IMR-90 (cell line): ENCODE measurements at regions not wholly inside any gene's neighbourhood (a gene's known extent, or its start where the extent isn't known, plus 50 kb on each side); places are given as distances from the start of the nearest gene placed in this dataset.

ENCODE experiments used
- ATAC-seq: fragments of 200-7000 bp; cut with Tn5 transposase; 2 replicates; pipeline ENCODE4 v1.9.1; 2020; ENCODE audit warnings: low read depth, mild to moderate bottlenecking, moderate library complexity
- BruUV-seq: library from RNA; stranded (reverse); fragments of 400-500 nt; replicated peaks from 2 replicates; lab custom pipeline; 2021; lab: Mats Ljungman, UMichigan
- CTCF ChIA-PET: fragments of 300-600 bp; formaldehyde crosslinking; extraction: SDS; loops from one replicate; lab custom pipeline; 2021; ENCODE audit warnings: antibody characterized with exemption; lab: Yijun Ruan, JAX
- POLR2A ChIA-PET: fragments of 300-600 bp; sonication (Branson Sonifier 250); formaldehyde crosslinking; loops from one replicate; lab custom pipeline; 2022; ENCODE audit warnings: antibody characterized with exemption; ENCODE audit not compliant: unreplicated experiment; lab: Charles Lee
- DNase-seq: peaks from one replicate; pipeline ENCODE4 v3.0.0; 2013
- H2AFZ ChIP-seq: replicated peaks from 2 replicates; pipeline ENCODE3; 2013; ENCODE audit warnings: low read length, mild to moderate bottlenecking; ENCODE audit not compliant: poor library complexity
- H2AK5ac ChIP-seq: 2 replicates; pipeline ENCODE4 v1.6.1; 2013; ENCODE audit warnings: low read depth, low read length, inconsistent platforms
- H2AK9ac ChIP-seq: replicated peaks from 2 replicates; pipeline ENCODE3; 2013; ENCODE audit warnings: mild to moderate bottlenecking, low read depth, low read length, moderate library complexity; ENCODE audit not compliant: poor library complexity
- H2BK120ac ChIP-seq: 2 replicates; pipeline ENCODE4 v1.6.1; 2013; ENCODE audit warnings: low read depth, low read length, inconsistent platforms
- H2BK15ac ChIP-seq: 3 replicates; pipeline ENCODE4 v1.6.1; 2013; ENCODE audit warnings: low read depth, low read length, inconsistent platforms
- H2BK20ac ChIP-seq: 2 replicates; pipeline ENCODE4 v1.6.1; 2013; ENCODE audit warnings: low read depth, mild to moderate bottlenecking, inconsistent platforms, low read length, moderate library complexity
- H2BK5ac ChIP-seq: 2 replicates; pipeline ENCODE4 v1.6.1; 2013; ENCODE audit warnings: mild to moderate bottlenecking, low read depth, low read length, inconsistent platforms; ENCODE audit not compliant: poor library complexity, severe bottlenecking
- H3K14ac ChIP-seq: replicated peaks from 2 replicates; pipeline ENCODE4 v1.6.1; 2013; ENCODE audit warnings: low read depth, low read length, inconsistent platforms
- H3K18ac ChIP-seq: 2 replicates; pipeline ENCODE4 v1.6.1; 2013; ENCODE audit warnings: low read depth, low read length, control low read depth
- H3K23ac ChIP-seq: 2 replicates; pipeline ENCODE4 v1.6.1; 2013; ENCODE audit warnings: low read depth, low read length, inconsistent platforms
- H3K27ac ChIP-seq: 2 replicates; pipeline ENCODE4 v1.5.1; 2013; ENCODE audit warnings: mild to moderate bottlenecking, control low read depth, low read length; ENCODE audit not compliant: insufficient read depth
- H3K27me3 ChIP-seq: 2 replicates; pipeline ENCODE4 v1.6.1; 2013; ENCODE audit warnings: low read length; ENCODE audit not compliant: control insufficient read depth, insufficient read depth
- H3K36me3 ChIP-seq: 2 replicates; pipeline ENCODE4 v1.6.1; 2013; ENCODE audit warnings: low read length, mixed read lengths; ENCODE audit not compliant: control insufficient read depth, insufficient read depth
- H3K4ac ChIP-seq: 2 replicates; pipeline ENCODE4 v1.6.1; 2013; ENCODE audit warnings: low read depth, low read length, inconsistent platforms
- H3K4me1 ChIP-seq: 2 replicates; pipeline ENCODE4 v1.6.1; 2013; ENCODE audit warnings: low read length, mixed read lengths; ENCODE audit not compliant: control insufficient read depth, insufficient read depth
- H3K4me2 ChIP-seq: 2 replicates; pipeline ENCODE4 v1.6.1; 2013; ENCODE audit warnings: low read depth, mild to moderate bottlenecking, control low read depth, low read length, moderate library complexity
- H3K4me3 ChIP-seq: 2 replicates; pipeline ENCODE4 v1.5.1; 2013; ENCODE audit warnings: low read depth, mild to moderate bottlenecking, control low read depth, low read length, moderate library complexity; ENCODE audit not compliant: insufficient read depth
- H3K56ac ChIP-seq: 2 replicates; pipeline ENCODE4 v1.6.1; 2013; ENCODE audit warnings: low read length, inconsistent platforms; ENCODE audit not compliant: insufficient read depth; ENCODE audit errors: extremely low read depth
- H3K79me1 ChIP-seq, 2 experiments: 2 replicates each; pipeline ENCODE4 v1.6.1; 2013; ENCODE audit warnings: low read length in 2 of 2, inconsistent platforms in 1 of 2, low read depth in 1 of 2
- H3K9ac ChIP-seq: 2 replicates; pipeline ENCODE4 v1.6.1; 2013; ENCODE audit warnings: low read depth, low read length, control low read depth
- H3K9me1 ChIP-seq: 2 replicates; pipeline ENCODE4 v1.6.1; 2013; ENCODE audit warnings: low read length, inconsistent platforms; ENCODE audit not compliant: insufficient read depth
- H3K9me3 ChIP-seq: 2 replicates; pipeline ENCODE4 v1.6.1; 2013; ENCODE audit warnings: low read length; ENCODE audit not compliant: control insufficient read depth, insufficient read depth
- H4K20me1 ChIP-seq: 2 replicates; pipeline ENCODE4 v1.6.1; 2013; ENCODE audit warnings: low read length, inconsistent platforms; ENCODE audit not compliant: insufficient read depth
- H4K5ac ChIP-seq: 2 replicates; pipeline ENCODE4 v1.6.1; 2013; ENCODE audit warnings: mild to moderate bottlenecking, low read depth, low read length, control low read depth
- H4K8ac ChIP-seq, 2 experiments: 2 replicates each; pipeline ENCODE4 v1.6.1; 2013; ENCODE audit warnings: low read depth in 2 of 2, low read length in 2 of 2, control low read depth in 1 of 2, inconsistent platforms in 1 of 2
- H4K91ac ChIP-seq: 2 replicates; pipeline ENCODE4 v1.6.1; 2013; ENCODE audit warnings: low read depth, low read length, inconsistent platforms; ENCODE audit not compliant: insufficient read depth
- CEBPB ChIP-seq: IDR thresholded peaks from 2 replicates; pipeline ENCODE4 v1.6.1; 2012; ENCODE audit warnings: low read depth, low read length, improper control_type of control experiment
- WGBS, 2 experiments: methylation state at CpG; one replicate each; pipeline versions ENCODE4 v1.1.5 to v1.1.7; 2013; ENCODE audit warnings: missing lambda C conversion rate in 2 of 2; ENCODE audit not compliant: insufficient read length in 1 of 2; ENCODE audit errors: extremely low coverage in 2 of 2; 5-methylcytosine and 5-hydroxymethylcytosine counted together
- dilution Hi-C: fragments of 300-500 bp; cut with HindIII; formaldehyde crosslinking; loops from one replicate; pipeline ENCODE4 v1.14.3; 2018; ENCODE audit warnings: low sequenced_read_pairs; ENCODE audit not compliant: unreplicated experiment
- in situ Hi-C: fragments of 300-500 bp; cut with MboI; formaldehyde crosslinking; loops from 3 replicates; pipeline ENCODE4 v1.14.3; 2019; ENCODE audit warnings: low sequenced_read_pairs, inconsistent platforms, mixed read lengths
- intact Hi-C: fragments of 100-400 bp; cut with micrococcal nuclease; formaldehyde crosslinking; loops from 2 replicates; pipeline ENCODE4 v1.10.0; 2022

- Histone ChIP-seq H3K36me3 (no peaks in the 10 kb centered on the region), H3K4ac (no peak overlapping the region), H2BK120ac (no peak overlapping the region), H3K14ac (no peak overlapping the region), H2AK9ac (no peak overlapping the region), H4K5ac (no peak overlapping the region), H4K91ac (no peak overlapping the region), H3K79me1 (no peaks in the 10 kb centered on the region), H3K27ac (no peak overlapping the region), H3K4me2 (no peak overlapping the region), H4K20me1 (no peaks in the 10 kb centered on the region), H3K9ac (no peak overlapping the region), H2AFZ (no peak overlapping the region), H3K4me1 (no peaks in the 10 kb centered on the region), H4K8ac (no peak overlapping the region), H3K9me1 (no peaks in the 10 kb centered on the region), H3K4me3 (no peak overlapping the region), H3K27me3 (no peaks in the 10 kb centered on the region), H3K23ac (no peak overlapping the region), H3K56ac (no peak overlapping the region), H2BK5ac (no peak overlapping the region), H3K9me3 (no peaks in the 10 kb centered on the region; the same call in 1 of the 2 replicates), H3K18ac (no peak overlapping the region), H2AK5ac (no peak overlapping the region), H2BK20ac (no peak overlapping the region), H2BK15ac (no peak overlapping the region)
- dilution Hi-C loops, result no loop called here
- no peak for TF ChIP-seq CEBPB
- DNase-seq (no peak), ATAC-seq (no peak)
- WGBS, 2 experiments, result no CpG with 5 or more reads among the region's 4 CpGs
- intact Hi-C loops, result no loop called here
- ChIA-PET POLR2A (no interaction called here), CTCF (no interaction called here)
- in situ Hi-C loops, result no loop called here
- no TSS peak for BruUV-seq
Measured at GRCh38 chrX:148259990-148260389, 240.4 kb upstream of the AFF2 start.
